ENCODE measurements at regions not wholly inside any gene's neighbourhood (a gene's known extent, or its start where the extent isn't known, plus 50 kb on each side); places are given as distances from the start of the nearest gene placed in this dataset.

GRCh38 chr20:60780388-60781025 is 471.6 kb upstream of the CDH4 start:
- Mint-ChIP-seq H3K27ac (ENCODE audit: low read depth, unreplicated experiment) (no peak overlapping the region), H3K4me1 (ENCODE audit: insufficient read depth, unreplicated experiment) (no peaks in the 10 kb centered on the region), H3K9me3 (ENCODE audit: unreplicated experiment) (no peaks in the 10 kb centered on the region), H3K36me3 (ENCODE audit: insufficient read depth, unreplicated experiment) (no peaks in the 10 kb centered on the region), H3K27me3 (ENCODE audit: insufficient read depth, unreplicated experiment) (peaks cover 35% of the 10 kb centered on the region), H3K4me3 (ENCODE audit: unreplicated experiment) (no peak overlapping the region)
- BruUV-seq (replicated peaks), result no TSS peak
- no peak for TF ChIP-seq CTCF (IDR thresholded peaks at IDR 0.05; ENCODE audit: unreplicated experiment)
- DNase-seq (ENCODE audit: unreplicated experiment), result no peak
- ChIA-PET CTCF (interaction anchor here (0.5 kb wide), 1 partner anchor 402 kb away, joined by 3 read pairs; no protein-coding TSS in a partner anchor), POLR2A (interaction anchor here (0.6 kb wide), 1 partner anchor 63 kb away, joined by 3 read pairs; no protein-coding TSS in a partner anchor)
- intact Hi-C loops (cut with micrococcal nuclease), result no loop called here

GRCh38 chr20:60782959-60783625 is 469.0 kb upstream of the CDH4 start:
- TF ChIP-seq CTCF (IDR thresholded peaks at IDR 0.05; ENCODE audit: unreplicated experiment), result no peak

GRCh38 chr20:60785301-60785700 is 466.8 kb upstream of the CDH4 start:
- intact Hi-C loops (cut with micrococcal nuclease), result no loop called here
- no TSS peak for BruUV-seq (replicated peaks)
- Mint-ChIP-seq H3K4me1 (ENCODE audit: insufficient read depth, unreplicated experiment) (no peaks in the 10 kb centered on the region), H3K27ac (ENCODE audit: low read depth, unreplicated experiment) (no peak overlapping the region), H3K27me3 (ENCODE audit: insufficient read depth, unreplicated experiment) (peaks cover 30% of the 10 kb centered on the region), H3K36me3 (ENCODE audit: insufficient read depth, unreplicated experiment) (no peaks in the 10 kb centered on the region), H3K9me3 (ENCODE audit: unreplicated experiment) (no peaks in the 10 kb centered on the region), H3K4me3 (ENCODE audit: unreplicated experiment) (no peak overlapping the region)
- no peak for TF ChIP-seq CTCF (IDR thresholded peaks at IDR 0.05; ENCODE audit: unreplicated experiment)
- DNase-seq (ENCODE audit: unreplicated experiment), result no peak
- POLR2A ChIA-PET, result no interaction called here
- CTCF ChIA-PET, result no interaction called here

More at GRCh38 chr20:60782959-60783625, 469.0 kb upstream of the CDH4 start:
- Mint-ChIP-seq H3K4me1 (ENCODE audit: insufficient read depth, unreplicated experiment) (no peaks in the 10 kb centered on the region), H3K27ac (ENCODE audit: low read depth, unreplicated experiment) (no peak overlapping the region), H3K36me3 (ENCODE audit: insufficient read depth, unreplicated experiment) (no peaks in the 10 kb centered on the region), H3K27me3 (ENCODE audit: insufficient read depth, unreplicated experiment) (peaks cover 22% of the 10 kb centered on the region), H3K4me3 (ENCODE audit: unreplicated experiment) (no peak overlapping the region), H3K9me3 (ENCODE audit: unreplicated experiment) (no peaks in the 10 kb centered on the region)
- POLR2A ChIA-PET, result no interaction called here
- CTCF ChIA-PET, result no interaction called here
- intact Hi-C loops (cut with micrococcal nuclease), result no loop called here
- no peak for DNase-seq (ENCODE audit: unreplicated experiment)
- no TSS peak for BruUV-seq (replicated peaks)

- no TSS peak for BruUV-seq (replicated peaks)
- Mint-ChIP-seq H3K36me3 (ENCODE audit: insufficient read depth, unreplicated experiment) (no peaks in the 10 kb centered on the region), H3K9me3 (ENCODE audit: unreplicated experiment) (no peaks in the 10 kb centered on the region), H3K4me3 (ENCODE audit: unreplicated experiment) (no peak overlapping the region), H3K4me1 (ENCODE audit: insufficient read depth, unreplicated experiment) (no peaks in the 10 kb centered on the region), H3K27ac (ENCODE audit: low read depth, unreplicated experiment) (no peak overlapping the region), H3K27me3 (ENCODE audit: insufficient read depth, unreplicated experiment) (peaks cover 34% of the 10 kb centered on the region)
- DNase-seq (ENCODE audit: unreplicated experiment), result no peak
- intact Hi-C loops (cut with micrococcal nuclease), result no loop called here
- TF ChIP-seq CTCF (IDR thresholded peaks at IDR 0.05; ENCODE audit: unreplicated experiment), result no peak
- ChIA-PET POLR2A (no interaction called here), CTCF (no interaction called here)
Measured at GRCh38 chr20:60785785-60786184, 466.3 kb upstream of the CDH4 start.
